ENCODE measurements at regions not wholly inside any gene's neighbourhood (a gene's known extent, or its start where the extent isn't known, plus 50 kb on each side); places are given as distances from the start of the nearest gene placed in this dataset.

- DNase-seq = no peak
These were observed 457.4 kb downstream of the TCERG1L start for GRCh38 chr10:130854151-130854550.

DNA sequence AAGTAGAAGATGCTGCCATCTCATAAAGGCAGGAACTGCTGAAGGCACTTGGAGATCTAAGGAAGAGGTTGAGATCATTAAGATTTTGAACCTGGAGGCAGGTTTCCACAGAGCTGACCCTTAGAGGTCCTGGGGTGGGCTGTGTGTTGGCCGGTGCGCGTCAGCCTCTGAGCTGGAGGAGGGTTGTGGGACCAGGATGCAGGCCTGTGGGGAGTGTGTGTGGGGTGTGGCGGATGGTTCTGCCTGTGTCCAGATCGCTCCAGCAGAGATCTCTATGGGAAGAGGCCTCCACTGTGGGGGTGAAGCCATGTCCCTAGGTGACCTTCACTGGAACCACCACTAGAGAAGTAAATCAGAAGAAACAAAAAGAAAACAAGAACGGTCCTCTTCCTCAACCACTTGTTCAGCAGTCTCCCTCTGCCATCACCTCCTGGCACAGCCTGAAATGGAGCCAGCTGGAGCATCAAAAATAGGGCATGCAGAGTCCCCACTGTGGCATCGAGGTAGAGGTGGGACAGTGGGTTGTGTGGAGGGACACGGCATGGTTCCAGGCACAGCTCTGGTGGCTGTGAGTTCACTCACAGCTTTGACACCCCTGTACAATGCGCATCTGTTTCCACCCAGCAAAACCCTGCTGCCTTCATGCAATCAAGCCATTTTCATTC is 453.8 kb downstream of the TCERG1L start:
- DNase-seq = no peak

DNA sequence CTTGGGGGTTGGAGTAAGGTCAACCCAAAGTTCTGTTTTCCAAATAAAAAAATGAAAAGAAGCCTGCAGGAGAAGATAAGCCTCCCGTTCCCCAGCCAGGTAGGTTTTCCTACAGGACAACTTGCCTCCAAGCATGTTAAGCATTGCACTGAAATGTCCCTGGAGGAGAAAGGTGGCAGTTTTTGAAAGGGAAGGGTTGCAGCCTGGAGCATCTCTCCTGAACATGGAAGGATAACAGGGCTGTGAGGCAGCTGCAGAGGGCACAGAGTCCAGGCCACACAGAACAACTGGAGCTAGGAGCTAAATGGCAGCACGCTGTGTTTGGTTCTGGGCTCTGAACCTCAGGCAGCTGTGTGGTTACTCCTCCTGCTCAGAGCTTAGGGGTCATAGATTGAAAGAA is 452.9 kb downstream of the TCERG1L start:
- no peak for DNase-seq

GRCh38 chr10:130859427-130859826 is 452.1 kb downstream of the TCERG1L start:
- DNase-seq = no peak

DNA sequence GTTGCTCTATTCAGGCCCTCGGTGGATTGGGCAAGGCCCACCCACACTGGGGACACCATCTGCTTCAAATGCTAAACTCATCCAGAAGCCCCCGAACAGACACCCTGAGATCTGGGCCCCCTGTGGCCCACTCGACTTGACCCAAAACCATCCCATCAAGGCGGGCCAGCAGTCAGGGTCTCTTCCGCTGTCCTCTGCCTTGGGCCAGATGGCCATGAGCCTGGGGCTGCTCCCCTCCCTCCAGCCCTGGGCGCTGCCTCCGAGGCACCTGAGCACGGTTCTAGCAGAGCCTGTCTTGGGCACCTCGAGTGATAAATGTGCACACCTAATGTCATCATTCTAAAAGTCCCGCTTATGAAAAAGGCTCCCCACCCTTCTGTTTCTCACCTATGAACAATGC is 449.4 kb downstream of the TCERG1L start:
- DNase-seq = no peak

DNA sequence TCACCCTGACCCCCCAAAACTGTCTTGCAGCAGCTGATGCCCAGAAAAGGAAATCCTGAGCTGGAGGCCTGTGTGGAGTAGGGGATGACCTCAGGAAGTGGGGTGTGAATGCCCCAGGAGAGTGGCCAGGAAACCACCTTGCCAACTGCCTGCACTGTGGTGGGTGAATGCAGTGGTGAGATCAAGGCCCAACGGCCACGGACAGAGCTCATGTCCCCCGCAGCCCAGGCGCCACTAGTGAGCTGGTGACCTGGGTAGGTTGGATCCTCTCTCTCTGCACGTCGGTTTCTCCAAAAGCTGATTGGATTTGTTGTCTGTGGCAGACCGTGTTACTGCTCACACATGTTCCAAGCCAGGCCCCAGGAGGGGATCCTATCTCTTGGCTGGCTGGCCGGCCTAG is 448.9 kb downstream of the TCERG1L start:
- DNase-seq = no peak

DNA sequence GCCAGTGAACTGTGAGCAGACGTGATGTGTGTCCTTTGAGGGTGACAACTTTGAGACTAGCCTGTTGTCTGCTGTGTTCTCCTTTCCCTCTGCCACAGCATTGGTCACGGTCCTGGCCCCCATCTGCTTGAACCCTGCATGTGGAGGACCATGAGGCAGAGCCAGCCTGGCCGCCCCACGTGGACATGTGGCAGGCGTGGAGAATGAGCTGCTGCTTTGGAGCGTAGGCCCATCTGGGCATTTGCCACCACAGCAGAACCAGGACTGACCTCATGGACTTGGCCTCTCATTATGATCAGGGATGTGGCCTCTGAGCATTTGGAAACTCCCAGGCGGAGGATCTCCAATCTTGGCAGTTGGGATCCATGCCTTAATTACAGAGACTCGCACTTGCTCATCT is 448.5 kb downstream of the TCERG1L start:
- DNase-seq = no peak

DNA sequence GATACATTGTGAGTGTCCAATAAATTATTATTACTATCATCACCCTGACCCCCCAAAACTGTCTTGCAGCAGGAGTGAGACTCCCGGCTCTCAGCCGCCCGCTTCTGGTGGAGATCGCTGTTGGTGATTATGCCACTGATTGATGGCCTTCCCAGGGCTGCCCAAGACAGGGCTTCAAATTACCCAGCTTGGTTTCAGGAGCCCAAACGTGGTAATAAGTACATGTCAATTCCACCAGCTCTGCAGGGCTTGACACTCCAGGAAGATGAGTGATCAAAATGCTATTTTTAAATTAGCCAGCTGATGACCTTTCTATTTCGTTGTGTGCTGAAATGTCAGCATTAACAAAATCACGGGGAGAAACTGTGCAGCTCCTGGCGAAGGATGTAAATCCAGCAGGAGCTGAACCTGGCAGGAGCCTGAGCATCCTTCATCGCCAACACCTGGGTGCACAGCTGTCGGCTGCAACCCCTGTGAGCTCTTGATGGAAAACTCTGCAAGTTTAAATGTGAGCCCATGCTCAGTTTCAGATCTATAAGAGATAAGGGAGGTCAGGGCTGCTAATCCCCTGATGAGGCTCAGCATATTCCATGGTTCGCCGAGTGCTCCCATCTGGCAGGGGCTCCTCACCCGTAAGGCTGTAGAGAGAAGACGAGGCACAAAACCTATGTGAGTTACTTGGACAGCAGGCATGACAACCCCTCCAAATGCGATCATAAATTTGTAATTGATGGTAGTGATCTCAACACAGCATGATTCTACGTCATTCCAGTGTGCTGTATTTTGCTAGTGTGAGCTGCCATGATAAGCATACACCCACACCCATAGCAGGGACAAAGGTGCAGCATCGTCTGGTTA is 446.3 kb downstream of the TCERG1L start:
- DNase-seq = no peak

DNA sequence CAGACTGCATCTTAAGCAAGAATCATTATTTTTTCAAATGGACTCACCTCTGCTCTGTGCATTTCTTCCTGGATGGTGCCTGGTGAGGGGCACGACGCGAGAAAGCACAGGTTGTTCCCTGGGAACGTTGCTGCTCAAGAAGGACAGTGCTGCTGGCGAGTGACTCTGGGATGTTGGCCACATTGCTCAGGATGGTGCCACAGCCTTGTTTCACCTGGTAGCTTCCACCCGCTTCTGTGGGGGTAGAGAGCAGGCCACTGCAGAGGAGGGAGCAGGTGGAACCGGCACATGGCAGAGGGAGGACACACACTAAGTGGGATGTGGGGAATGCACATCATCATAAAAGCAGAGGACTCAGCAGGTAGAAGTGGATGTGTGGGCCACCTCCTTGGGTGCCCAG is 444.7 kb downstream of the TCERG1L start:
- DNase-seq = no peak

GRCh38 chr10:130867446-130868194 is 443.9 kb downstream of the TCERG1L start:
- no peak for DNase-seq

- no peak for DNase-seq
These were observed 442.2 kb downstream of the TCERG1L start for GRCh38 chr10:130869179-130869841.

DNA sequence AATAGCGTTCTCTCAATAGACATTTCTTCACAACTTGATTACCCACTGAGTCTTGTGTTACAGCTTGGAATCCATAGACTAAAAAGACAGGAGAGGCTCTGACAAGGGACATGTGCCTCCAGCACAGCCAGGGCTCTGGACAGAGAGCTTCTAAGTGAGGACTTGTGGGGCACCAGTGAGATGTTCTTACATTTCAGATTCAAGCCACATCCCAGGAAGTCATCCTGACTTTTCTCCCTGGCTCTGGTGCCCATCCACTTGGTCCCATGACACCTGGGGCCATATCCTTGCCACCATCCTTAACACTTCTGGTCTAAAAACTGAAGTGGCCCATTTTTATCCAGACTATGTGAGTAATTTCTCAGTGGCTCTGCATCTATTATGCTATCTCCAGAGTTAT is 440.1 kb downstream of the TCERG1L start:
- DNase-seq = no peak

DNA sequence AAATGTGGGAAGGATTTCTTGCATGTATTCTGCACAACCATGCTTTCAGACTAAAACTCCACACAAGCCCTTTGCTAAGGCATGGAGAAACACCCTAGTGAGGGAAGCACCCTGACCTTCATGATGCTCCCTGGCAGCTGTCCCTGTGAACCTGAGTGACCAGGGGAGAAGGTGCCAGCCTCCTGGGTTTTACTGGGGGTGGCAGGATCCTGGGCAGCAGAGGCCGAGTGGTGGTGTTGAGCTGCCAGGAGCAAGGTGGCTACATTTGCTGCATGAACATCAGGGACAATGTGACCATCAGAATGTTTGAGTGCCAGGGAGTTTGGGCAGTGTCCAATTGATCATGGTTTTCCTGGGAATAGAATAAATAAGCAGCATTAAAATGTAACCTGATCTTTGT is 437.9 kb downstream of the TCERG1L start:
- DNase-seq = no peak

GRCh38 chr10:130875116-130875515 is 436.4 kb downstream of the TCERG1L start:
- no peak for DNase-seq

DNA sequence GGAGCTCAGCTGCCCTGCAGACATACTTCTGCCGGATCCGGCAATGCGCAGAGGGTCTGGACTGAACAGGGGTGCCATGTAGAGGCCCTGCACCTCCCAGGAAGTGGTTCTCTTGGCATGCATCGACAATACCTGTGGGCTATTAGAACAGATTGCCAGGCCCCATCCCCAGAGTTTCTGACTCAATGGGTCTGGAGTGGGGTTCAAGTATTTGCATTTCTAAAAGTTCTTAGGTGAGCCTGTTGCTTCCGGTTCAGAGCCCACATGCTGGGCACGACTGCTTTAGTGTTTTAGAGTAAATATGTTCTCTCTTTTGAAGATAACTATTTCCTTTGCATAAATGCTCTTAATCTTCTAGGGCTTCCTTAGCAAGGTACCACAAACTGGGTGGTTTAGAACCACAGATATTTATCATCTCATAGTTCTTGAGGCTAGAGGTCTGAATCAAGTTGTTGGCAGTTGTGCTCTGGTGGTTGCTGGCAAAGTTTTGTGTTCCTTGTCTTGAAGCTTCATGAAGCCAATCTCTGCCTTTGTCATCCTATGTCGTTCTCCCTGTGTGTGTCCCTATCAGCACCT is 435.5 kb downstream of the TCERG1L start:
- no peak for DNase-seq

- DNase-seq = no peak
These were observed 434.4 kb downstream of the TCERG1L start for GRCh38 chr10:130877126-130877525.

DNA sequence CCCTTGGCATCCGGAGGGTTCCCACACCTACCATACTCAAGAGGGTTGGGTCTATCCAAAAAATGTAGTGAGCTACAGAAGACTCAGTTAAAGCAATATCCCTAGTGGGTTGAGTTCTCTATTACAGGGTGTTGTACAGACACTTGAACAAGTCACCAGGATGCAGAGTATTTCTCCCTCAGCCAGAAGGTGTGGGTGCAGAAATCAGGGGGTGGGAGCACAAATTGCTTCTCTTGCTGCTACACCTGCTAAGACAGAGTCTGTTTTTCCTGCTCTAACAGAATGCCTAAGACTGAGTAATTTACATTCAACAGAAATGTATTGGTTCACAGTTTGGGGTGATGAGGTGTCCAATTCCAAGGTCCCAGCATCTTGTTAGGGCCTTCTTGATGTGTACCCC is 433.4 kb downstream of the TCERG1L start:
- no peak for DNase-seq

- no peak for DNase-seq
These were observed 428.6 kb downstream of the TCERG1L start for GRCh38 chr10:130882906-130883305.

DNA sequence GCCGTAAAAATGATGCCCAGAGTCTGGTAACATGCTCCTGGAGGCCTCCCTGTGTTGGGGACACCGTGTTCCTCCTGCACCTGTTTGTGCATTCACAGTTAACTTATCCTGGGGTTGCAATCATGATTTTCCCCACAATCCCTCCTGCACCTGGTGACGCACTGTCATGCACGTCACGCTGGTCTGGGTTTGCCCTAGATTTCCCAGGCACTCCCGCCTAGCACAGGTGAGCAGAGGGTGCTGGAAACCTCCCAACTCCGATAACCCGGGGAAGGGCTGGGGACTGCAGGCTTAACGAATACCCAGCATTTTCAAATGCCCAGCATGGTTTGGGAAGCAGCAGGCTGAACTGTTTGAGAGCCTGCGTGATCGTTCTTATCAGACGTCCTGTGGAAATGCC is 427.1 kb downstream of the TCERG1L start:
- no peak for DNase-seq

- no peak for DNase-seq
These were observed 426.4 kb downstream of the TCERG1L start for GRCh38 chr10:130885021-130885655.

GRCh38 chr10:130887170-130887569 is 424.4 kb downstream of the TCERG1L start:
- no peak for DNase-seq

DNA sequence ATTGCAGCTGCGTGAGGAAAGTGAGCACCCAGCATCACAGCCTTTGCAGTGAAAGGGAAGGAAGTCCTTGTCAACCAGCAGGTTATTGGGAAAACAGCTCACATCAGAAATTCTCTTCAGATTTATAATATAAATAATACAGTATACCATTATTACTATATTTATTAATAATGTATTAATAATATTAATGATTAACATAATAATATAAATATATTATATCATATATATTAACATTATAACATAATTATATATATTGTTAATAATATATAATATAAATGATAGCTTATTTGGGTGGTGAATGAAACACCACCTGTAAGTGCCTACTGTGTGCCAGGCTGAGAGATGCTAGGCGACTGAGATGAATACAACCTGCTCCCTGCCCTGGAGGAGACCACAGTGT is 423.0 kb downstream of the TCERG1L start:
- DNase-seq = no peak

All from CD4-positive, alpha-beta T cell treated with Interleukin-12 subunit alpha and Interleukin-12 subunit beta, for 1 hour (primary cell).